WTC11 (cell line): ENCODE measurements at regions not wholly inside any gene's neighbourhood (a gene's known extent, or its start where the extent isn't known, plus 50 kb on each side); places are given as distances from the start of the nearest gene placed in this dataset.

Experiments
- ATAC-seq: fragments of 200-7000 bp; cut with Tn5 transposase; 2 replicates; pipeline ENCODE4 v1.10.0; 2021; ENCODE audit warnings: mild to moderate bottlenecking, moderate library complexity
- CTCF ChIA-PET: fragments of 300-600 bp; sonication (Branson Sonifier 250); formaldehyde crosslinking; loops from one replicate; lab custom pipeline; 2021; ENCODE audit warnings: antibody characterized with exemption; lab: Charles Lee
- POLR2A ChIA-PET: fragments of 350-600 bp; sonication (Branson Sonifier 250); formaldehyde crosslinking; loops from one replicate; lab custom pipeline; 2021; ENCODE audit warnings: antibody characterized with exemption; lab: Charles Lee
- DNase-seq: peaks from one replicate; pipeline ENCODE4 v3.0.0; 2021; ENCODE audit warnings: low spot score
- H3K27ac Mint-ChIP-seq: 2 replicates; pipeline ENCODE4 v1.8.0; 2021; ENCODE audit warnings: mixed read lengths
- H3K27me3 Mint-ChIP-seq: 2 replicates; pipeline ENCODE4 v1.8.0; 2021; ENCODE audit warnings: low read depth, mild to moderate bottlenecking, moderate library complexity, mixed read lengths
- H3K36me3 Mint-ChIP-seq: 2 replicates; pipeline ENCODE4 v1.8.0; 2021; ENCODE audit warnings: mixed read lengths
- H3K4me1 Mint-ChIP-seq: 2 replicates; pipeline ENCODE4 v1.8.0; 2022; ENCODE audit warnings: mixed read lengths
- H3K4me3 Mint-ChIP-seq: 2 replicates; pipeline ENCODE4 v1.8.0; 2021; ENCODE audit warnings: mild to moderate bottlenecking, moderate library complexity, mixed read lengths
- H3K9me3 Mint-ChIP-seq: 2 replicates; pipeline ENCODE4 v1.8.0; 2021; ENCODE audit warnings: mixed read lengths
- ARID4B ChIP-seq: sonication (generic); formaldehyde crosslinking; IDR thresholded peaks from 2 replicates; pipeline ENCODE4 v1.8.0; 2023; ENCODE audit warnings: missing genetic modification reagents, mild to moderate bottlenecking, borderline replicate concordance
- CBFB ChIP-seq: sonication (generic); formaldehyde crosslinking; IDR thresholded peaks from 2 replicates; pipeline ENCODE4 v1.8.1; 2022; ENCODE audit warnings: mild to moderate bottlenecking, low read depth, missing genetic modification reagents
- FOXK1 ChIP-seq: sonication (generic); formaldehyde crosslinking; IDR thresholded peaks from 2 replicates; pipeline ENCODE4 v1.8.0; 2022; ENCODE audit warnings: mild to moderate bottlenecking, moderate library complexity, missing genetic modification reagents
- GABPB1 ChIP-seq: sonication (generic); formaldehyde crosslinking; IDR thresholded peaks from 2 replicates; pipeline ENCODE4 v1.8.1; 2023; ENCODE audit warnings: mild to moderate bottlenecking, missing genetic modification reagents
- GTF2I ChIP-seq: fragments of 250-450 bp; sonication (Bioruptor Pico); conservative IDR thresholded peaks from 2 replicates; pipeline ENCODE4 v1.4.0; 2021; ENCODE audit warnings: mild to moderate bottlenecking
- HMGXB4 ChIP-seq: sonication (generic); formaldehyde crosslinking; IDR thresholded peaks from 2 replicates; pipeline ENCODE4 v1.8.1; 2023; ENCODE audit warnings: mild to moderate bottlenecking, moderate library complexity, missing genetic modification reagents
- IRF2 ChIP-seq: sonication (generic); formaldehyde crosslinking; IDR thresholded peaks from 2 replicates; pipeline ENCODE4 v1.8.0; 2022; ENCODE audit warnings: low read depth, missing genetic modification reagents, borderline replicate concordance
- MLX ChIP-seq: sonication (generic); formaldehyde crosslinking; IDR thresholded peaks from 2 replicates; pipeline ENCODE4 v1.8.1; 2023; ENCODE audit warnings: mild to moderate bottlenecking, missing genetic modification reagents, moderate library complexity
- NR3C1 ChIP-seq: sonication (generic); formaldehyde crosslinking; conservative IDR thresholded peaks from 2 replicates; pipeline ENCODE4 v1.8.1; 2023; ENCODE audit warnings: low read depth, mild to moderate bottlenecking, missing genetic modification reagents
- PREB ChIP-seq: sonication (generic); formaldehyde crosslinking; IDR thresholded peaks from 2 replicates; pipeline ENCODE4 v1.8.1; 2022; ENCODE audit warnings: mild to moderate bottlenecking, missing genetic modification reagents, moderate library complexity, borderline replicate concordance
- PRRX2 ChIP-seq: fragments of 250-450 bp; sonication (Bioruptor Pico); IDR thresholded peaks from 2 replicates; pipeline ENCODE4 v1.8.0; 2021; ENCODE audit warnings: mild to moderate bottlenecking
- RELA ChIP-seq: sonication (generic); formaldehyde crosslinking; IDR thresholded peaks from 2 replicates; pipeline ENCODE4 v1.8.1; 2022; ENCODE audit warnings: missing genetic modification reagents, mild to moderate bottlenecking, borderline replicate concordance
- SMAD4 ChIP-seq: sonication (generic); formaldehyde crosslinking; IDR thresholded peaks from 2 replicates; pipeline ENCODE4 v1.8.0; 2022; ENCODE audit warnings: mild to moderate bottlenecking, missing genetic modification reagents
- SOX15 ChIP-seq: fragments of 250-450 bp; sonication (Bioruptor Pico); IDR thresholded peaks from 2 replicates; pipeline ENCODE4 v1.9.0; 2021; ENCODE audit warnings: mild to moderate bottlenecking
- STAT6 ChIP-seq: sonication (generic); formaldehyde crosslinking; conservative IDR thresholded peaks from 2 replicates; pipeline ENCODE4 v1.8.1; 2023; ENCODE audit warnings: mild to moderate bottlenecking, low read depth, missing genetic modification reagents, moderate library complexity
- TCF7 ChIP-seq: sonication (generic); formaldehyde crosslinking; IDR thresholded peaks from 2 replicates; pipeline ENCODE4 v1.8.0; 2022; ENCODE audit warnings: mild to moderate bottlenecking, low read depth, missing genetic modification reagents, moderate library complexity
- ZNF121 ChIP-seq: sonication (generic); formaldehyde crosslinking; IDR thresholded peaks from 2 replicates; pipeline ENCODE4 v1.8.0; 2023; ENCODE audit warnings: missing genetic modification reagents
- ZNF532 ChIP-seq: fragments of 250-450 bp; sonication (Bioruptor Pico); IDR thresholded peaks from 2 replicates; pipeline ENCODE4 v1.9.0; 2021; ENCODE audit warnings: mild to moderate bottlenecking, borderline replicate concordance
- ZNF671 ChIP-seq: fragments of 250-450 bp; sonication (Bioruptor Pico); IDR thresholded peaks from 2 replicates; pipeline ENCODE4 v1.8.0; 2021; ENCODE audit warnings: mild to moderate bottlenecking
- ZSCAN18 ChIP-seq: fragments of 250-450 bp; sonication (Bioruptor Pico); IDR thresholded peaks from 2 replicates; pipeline ENCODE4 v2.1.2; 2022; ENCODE audit warnings: mild to moderate bottlenecking, moderate library complexity

- ATAC-seq (no peak), DNase-seq (no peak)
- POLR2A ChIA-PET: no interaction called here
- Mint-ChIP-seq H3K4me3 (no peak overlapping the region), H3K9me3 (no peaks in the 10 kb centered on the region), H3K36me3 (no peaks in the 10 kb centered on the region), H3K27me3 (no peaks in the 10 kb centered on the region), H3K4me1 (peaks cover 10% of the 10 kb centered on the region), H3K27ac (no peak overlapping the region)
- TF ChIP-seq NR3C1 (CRISPR knock-in tag) (no peak), PRRX2 (CRISPR knock-in tag) (no peak), STAT6 (no peak), GABPB1 (CRISPR knock-in tag) (no peak), FOXK1 (CRISPR knock-in tag) (no peak), TCF7 (CRISPR knock-in tag) (no peak), ZNF532 (CRISPR knock-in tag) (no peak), SOX15 (no peak), ZNF671 (CRISPR knock-in tag) (no peak), MLX (CRISPR knock-in tag) (no peak), ZSCAN18 (CRISPR knock-in tag) (no peak), RELA (no peak), CBFB (CRISPR knock-in tag) (no peak), ZNF121 (CRISPR knock-in tag) (no peak), PREB (no peak), ARID4B (CRISPR knock-in tag) (no peak), GTF2I (no peak), IRF2 (CRISPR knock-in tag) (no peak), HMGXB4 (CRISPR knock-in tag) (no peak), SMAD4 (CRISPR knock-in tag) (no peak)
- CTCF ChIA-PET: no interaction called here
These were observed 646.5 kb upstream of the GRAMD2B start for GRCh38 chr5:125776656-125777139.
